Keratinocyte (primary cell): ENCODE measurements at regions not wholly inside any gene's neighbourhood (a gene's known extent, or its start where the extent isn't known, plus 50 kb on each side); places are given as distances from the start of the nearest gene placed in this dataset.

Experiments used
- DNase-seq: peaks from one replicate; pipeline ENCODE4 v3.0.0-alpha.2; 2011; ENCODE audit warnings: low read depth, missing footprints, low spot score
- FAIRE-seq: peaks from 2 replicates; lab custom pipeline; 2011; peaks lifted over from hg19 to GRCh38; lab: Jason Lieb, UNC
- H2AFZ ChIP-seq: 2 replicates; pipeline ENCODE4 v1.6.0; 2012; ENCODE audit warnings: low read length, control low read depth, inconsistent platforms; ENCODE audit not compliant: control insufficient read depth
- H3K27ac ChIP-seq: 2 replicates; pipeline ENCODE4 v1.5.1; 2011; ENCODE audit warnings: low read length; ENCODE audit not compliant: control insufficient read depth, insufficient read depth
- H3K27me3 ChIP-seq: 3 replicates; pipeline ENCODE4 v1.6.0; 2011; ENCODE audit warnings: low read length; ENCODE audit not compliant: control insufficient read depth, insufficient read depth; ENCODE audit errors: extremely low read depth
- H3K36me3 ChIP-seq, 2 experiments: 2 replicates in 1 of 2; 3 replicates in 1 of 2; pipeline ENCODE4 v1.5.1; 2011; ENCODE audit warnings: low read length in 2 of 2, mild to moderate bottlenecking in 1 of 2; ENCODE audit not compliant: control insufficient read depth in 2 of 2, insufficient read depth in 2 of 2; ENCODE audit errors: extremely low read depth in 1 of 2
- H3K4me1 ChIP-seq: 3 replicates; pipeline ENCODE4 v1.5.1; 2011; ENCODE audit warnings: low read length; ENCODE audit not compliant: control insufficient read depth, insufficient read depth; ENCODE audit errors: extremely low read depth
- H3K4me2 ChIP-seq: 3 replicates; pipeline ENCODE4 v1.6.0; 2011; ENCODE audit warnings: low read depth, low read length; ENCODE audit not compliant: control insufficient read depth, insufficient read depth; ENCODE audit errors: extremely low read depth
- H3K4me3 ChIP-seq, 3 experiments: fragments of 200-600 bp in 1 of 3; sonication (generic) in 1 of 3; 2 replicates in 2 of 3; 3 replicates in 1 of 3; pipeline ENCODE4 v1.5.1; 2011 to 2016; ENCODE audit warnings: low read length in 3 of 3, mild to moderate bottlenecking in 3 of 3, control low read depth in 2 of 3, inconsistent platforms in 1 of 3, low read depth in 1 of 3, mixed read lengths in 1 of 3, mixed run types in 1 of 3, moderate library complexity in 1 of 3; ENCODE audit not compliant: control insufficient read depth in 2 of 3, insufficient read depth in 2 of 3; ENCODE audit errors: extremely low read depth in 1 of 3
- H3K79me2 ChIP-seq: 2 replicates; pipeline ENCODE4 v1.6.0; 2012; ENCODE audit warnings: low read length; ENCODE audit not compliant: control insufficient read depth, insufficient read depth
- H3K9ac ChIP-seq: 3 replicates; pipeline ENCODE4 v1.6.0; 2011; ENCODE audit warnings: low read length; ENCODE audit not compliant: control insufficient read depth, insufficient read depth; ENCODE audit errors: extremely low read depth
- H3K9me1 ChIP-seq: 3 replicates; pipeline ENCODE4 v1.6.0; 2011; ENCODE audit warnings: low read length; ENCODE audit not compliant: control insufficient read depth, insufficient read depth; ENCODE audit errors: extremely low read depth
- H3K9me3 ChIP-seq: 2 replicates; pipeline ENCODE4 v1.5.1; 2012; ENCODE audit warnings: low read depth, low read length; ENCODE audit not compliant: control insufficient read depth
- H4K20me1 ChIP-seq: 3 replicates; pipeline ENCODE4 v1.6.0; 2011; ENCODE audit warnings: low read length; ENCODE audit not compliant: control insufficient read depth, insufficient read depth; ENCODE audit errors: extremely low read depth
- CTCF ChIP-seq, 3 experiments: IDR thresholded peaks in 1 of 3; conservative IDR thresholded peaks in 1 of 3; optimal IDR thresholded peaks in 1 of 3; 2 replicates in 2 of 3; 3 replicates in 1 of 3; pipeline versions ENCODE3 to v1.5.1; 2011; ENCODE audit warnings: low read length in 3 of 3, mild to moderate bottlenecking in 3 of 3, moderate library complexity in 2 of 3, control low read depth in 1 of 3, inconsistent platforms in 1 of 3; ENCODE audit not compliant: insufficient read depth in 2 of 3; ENCODE audit errors: extremely low read depth in 1 of 3
- EZH2 ChIP-seq: IDR thresholded peaks from one replicate; pipeline ENCODE4 v1.6.1; 2012; ENCODE audit warnings: inconsistent platforms, mild to moderate bottlenecking, low read length, moderate library complexity
- dilution Hi-C: fragments of 300-500 bp; cut with MboI; formaldehyde crosslinking; loops from one replicate; pipeline ENCODE4 v1.7.0; 2020; ENCODE audit warnings: low sequenced_read_pairs; ENCODE audit not compliant: extremely low pct_ligation_motif_present

GRCh38 chr9:73806876-73807275, 655.2 kb downstream of the ANXA1 start:
- no peak overlapping the region for H3K4me3 ChIP-seq
- H3K9me1 ChIP-seq, result no peaks in the 10 kb centered on the region
- no peaks in the 10 kb centered on the region for H3K27me3 ChIP-seq
- FAIRE-seq (no peak), DNase-seq (no peak)
- dilution Hi-C loops, result no loop called here
- no peaks in the 10 kb centered on the region for H4K20me1 ChIP-seq
- no peaks in the 10 kb centered on the region for H3K4me1 ChIP-seq
- H3K36me3 ChIP-seq, result no peaks in the 10 kb centered on the region
- H3K9ac ChIP-seq, result no peak overlapping the region
- no peaks in the 10 kb centered on the region for H3K79me2 ChIP-seq
- H3K27ac ChIP-seq, result no peak overlapping the region
- TF ChIP-seq CTCF (optimal IDR thresholded peaks at IDR 0.05 in 1 of 3, IDR thresholded peaks at IDR 0.05 in 1 of 3, conservative IDR thresholded peaks at IDR 0.05 in 1 of 3; ENCODE audit: extremely low read depth in 1 of 3, insufficient read depth in 2 of 3, low read length in 3 of 3) (no peak), EZH2 (no peak)
- no peaks in the 10 kb centered on the region for H3K9me3 ChIP-seq
- no peak overlapping the region for H3K4me2 ChIP-seq
- no peak overlapping the region for H2AFZ ChIP-seq

GRCh38 chr9:73807952-73808351, 656.3 kb downstream of the ANXA1 start:
- no peak overlapping the region for H3K4me2 ChIP-seq
- H3K27ac ChIP-seq, result no peak overlapping the region
- no peaks in the 10 kb centered on the region for H3K9me3 ChIP-seq
- no peaks in the 10 kb centered on the region for H3K27me3 ChIP-seq
- H3K36me3 ChIP-seq, result no peaks in the 10 kb centered on the region
- no peaks in the 10 kb centered on the region for H3K4me1 ChIP-seq
- H3K4me3 ChIP-seq, result no peak overlapping the region
- H3K9ac ChIP-seq, result no peak overlapping the region
- TF ChIP-seq CTCF (optimal IDR thresholded peaks at IDR 0.05 in 1 of 3, IDR thresholded peaks at IDR 0.05 in 1 of 3, conservative IDR thresholded peaks at IDR 0.05 in 1 of 3; ENCODE audit: extremely low read depth in 1 of 3, insufficient read depth in 2 of 3, low read length in 3 of 3) (no peak), EZH2 (no peak)
- DNase-seq (no peak), FAIRE-seq (no peak)
- H2AFZ ChIP-seq, result no peak overlapping the region
- H3K79me2 ChIP-seq, result no peaks in the 10 kb centered on the region
- H4K20me1 ChIP-seq, result no peaks in the 10 kb centered on the region
- no peaks in the 10 kb centered on the region for H3K9me1 ChIP-seq
- dilution Hi-C loops, result no loop called here
